H1 (cell line): ENCODE measurements at regions not wholly inside any gene's neighbourhood (a gene's known extent, or its start where the extent isn't known, plus 50 kb on each side); places are given as distances from the start of the nearest gene placed in this dataset.

Experiments used
- CTCF ChIA-PET: fragments of 300-600 bp; sonication (Branson Sonifier 250); formaldehyde crosslinking; loops from one replicate; lab custom pipeline; 2021; ENCODE audit not compliant: partially characterized antibody; lab: Charles Lee
- POLR2A ChIA-PET: fragments of 300-600 bp; sonication (Branson Sonifier 250); formaldehyde crosslinking; loops from one replicate; lab custom pipeline; 2021; ENCODE audit warnings: inconsistent platforms; ENCODE audit not compliant: partially characterized antibody; lab: Charles Lee
- DNase-seq, 2 experiments: peaks; one replicate each; pipeline versions ENCODE4 v3.0.0 to v3.0.0-alpha.2; 2010 to 2022; ENCODE audit warnings: low spot score in 2 of 2, low read depth in 1 of 2, mixed read lengths in 1 of 2
- FAIRE-seq: peaks from 2 replicates; lab custom pipeline; 2011; peaks lifted over from hg19 to GRCh38; lab: Jason Lieb, UNC
- H2AFZ ChIP-seq: 2 replicates; pipeline ENCODE4 v1.8.1; 2012; ENCODE audit warnings: low read length, inconsistent platforms
- H2AK5ac ChIP-seq: 2 replicates; pipeline ENCODE4 v1.6.1; 2013; ENCODE audit warnings: low read depth, low read length
- H2BK120ac ChIP-seq: replicated peaks from 2 replicates; pipeline ENCODE3; 2013; ENCODE audit warnings: low read depth, low read length, inconsistent platforms
- H2BK12ac ChIP-seq: 2 replicates; pipeline ENCODE4 v1.6.1; 2013; ENCODE audit warnings: low read depth, low read length
- H2BK15ac ChIP-seq: 2 replicates; pipeline ENCODE4 v1.6.1; 2013; ENCODE audit warnings: low read length
- H2BK20ac ChIP-seq: 2 replicates; pipeline ENCODE4 v1.6.1; 2013; ENCODE audit warnings: low read length
- H2BK5ac ChIP-seq: 2 replicates; pipeline ENCODE4 v1.6.1; 2013; ENCODE audit warnings: low read depth, low read length
- H3K14ac ChIP-seq: 2 replicates; pipeline ENCODE4 v1.6.1; 2013; ENCODE audit warnings: inconsistent platforms; ENCODE audit not compliant: insufficient read length
- H3K18ac ChIP-seq: 2 replicates; pipeline ENCODE4 v1.6.1; 2013; ENCODE audit warnings: low read length; ENCODE audit errors: extremely low read depth
- H3K23ac ChIP-seq: 2 replicates; pipeline ENCODE4 v1.6.1; 2013; ENCODE audit warnings: inconsistent platforms; ENCODE audit not compliant: insufficient read length
- H3K23me2 ChIP-seq: 2 replicates; pipeline ENCODE4 v1.6.1; 2013; ENCODE audit warnings: low read depth, low read length
- H3K27ac ChIP-seq: 2 replicates; pipeline ENCODE4 v1.6.1; 2011; ENCODE audit warnings: low read depth, low read length, inconsistent platforms
- H3K27me3 ChIP-seq, 4 experiments: replicated peaks in 1 of 4; 1 replicate in 1 of 4; 2 replicates in 3 of 4; pipeline versions ENCODE4 v1.6.1 to v1.8.1; 2011 to 2013; ENCODE audit warnings: low read length in 3 of 4, mild to moderate bottlenecking in 3 of 4, inconsistent platforms in 2 of 4, mixed read lengths in 2 of 4, moderate library complexity in 1 of 4; ENCODE audit not compliant: control insufficient read depth in 3 of 4, insufficient read depth in 3 of 4; ENCODE audit errors: extremely low read depth in 1 of 4
- H3K36me3 ChIP-seq, 4 experiments: 2 replicates each; pipeline versions ENCODE4 v1.6.1 to v1.8.1; 2011 to 2013; ENCODE audit warnings: mild to moderate bottlenecking in 4 of 4, low read length in 3 of 4, moderate library complexity in 2 of 4, control low read depth in 1 of 4, inconsistent platforms in 1 of 4; ENCODE audit not compliant: insufficient read depth in 4 of 4, control insufficient read depth in 2 of 4
- H3K4ac ChIP-seq: replicated peaks from 2 replicates; pipeline ENCODE3; 2013; ENCODE audit warnings: low read length, low read depth, mixed read lengths, inconsistent platforms; ENCODE audit not compliant: insufficient read length
- H3K4me1 ChIP-seq, 4 experiments: replicated peaks in 1 of 4; 1 replicate in 1 of 4; 2 replicates in 3 of 4; pipeline versions ENCODE4 v1.6.1 to v1.8.1; 2011 to 2013; ENCODE audit warnings: low read length in 3 of 4, inconsistent platforms in 2 of 4, mixed read lengths in 1 of 4; ENCODE audit not compliant: insufficient read depth in 4 of 4, control insufficient read depth in 3 of 4
- H3K4me2 ChIP-seq, 2 experiments: 2 replicates each; pipeline versions ENCODE4 v1.6.1 to v1.8.1; 2011 to 2013; ENCODE audit warnings: low read depth in 2 of 2, low read length in 2 of 2, control low read depth in 1 of 2, inconsistent platforms in 1 of 2, mild to moderate bottlenecking in 1 of 2; ENCODE audit not compliant: insufficient read depth in 1 of 2
- H3K4me3 ChIP-seq, 4 experiments: fragments of 200-600, 300-600 bp in 1 of 4; sonication (generic), shearing (Covaris generic), sonication (Bioruptor Twin) in 1 of 4; 2 replicates each; pipeline versions ENCODE4 v1.5.1 to v1.8.1; 2011 to 2016; ENCODE audit warnings: low read length in 4 of 4, low read depth in 3 of 4, control low read depth in 2 of 4, inconsistent platforms in 2 of 4, mild to moderate bottlenecking in 2 of 4, mixed read lengths in 1 of 4, moderate library complexity in 1 of 4; ENCODE audit not compliant: insufficient read depth in 2 of 4; ENCODE audit errors: extremely low read depth in 1 of 4
- H3K56ac ChIP-seq: replicated peaks from 2 replicates; pipeline ENCODE3; 2013; ENCODE audit warnings: low read depth, mild to moderate bottlenecking, mixed read lengths, low read length, inconsistent platforms; ENCODE audit not compliant: insufficient read length
- H3K79me1 ChIP-seq: 2 replicates; pipeline ENCODE4 v1.6.1; 2013; ENCODE audit warnings: low read depth, low read length, control low read depth
- H3K79me2 ChIP-seq, 2 experiments: 2 replicates each; pipeline versions ENCODE4 v1.6.1 to v1.8.1; 2012 to 2013; ENCODE audit warnings: low read length in 2 of 2, mild to moderate bottlenecking in 2 of 2, inconsistent platforms in 1 of 2; ENCODE audit not compliant: insufficient read depth in 2 of 2, control insufficient read depth in 1 of 2
- H3K9ac ChIP-seq, 4 experiments: replicated peaks in 1 of 4; 1 replicate in 1 of 4; 2 replicates in 3 of 4; pipeline versions ENCODE4 v1.6.1 to v1.8.1; 2011 to 2013; ENCODE audit warnings: low read depth in 3 of 4, low read length in 3 of 4, control low read depth in 2 of 4, mild to moderate bottlenecking in 2 of 4, moderate library complexity in 2 of 4, inconsistent platforms in 1 of 4; ENCODE audit errors: extremely low read depth in 1 of 4
- H3K9me3 ChIP-seq, 2 experiments: 2 replicates each; pipeline versions ENCODE4 v1.6.1 to v1.8.1; 2012 to 2013; ENCODE audit warnings: mild to moderate bottlenecking in 2 of 2, moderate library complexity in 2 of 2, control low read depth in 1 of 2, inconsistent platforms in 1 of 2, low read depth in 1 of 2, low read length in 1 of 2, mixed read lengths in 1 of 2; ENCODE audit not compliant: insufficient read depth in 2 of 2
- H4K20me1 ChIP-seq, 2 experiments: replicated peaks in 1 of 2; 2 replicates each; pipeline versions ENCODE3 to v1.8.1; 2011 to 2013; ENCODE audit warnings: inconsistent platforms in 2 of 2, low read length in 2 of 2, mild to moderate bottlenecking in 1 of 2; ENCODE audit not compliant: insufficient read depth in 2 of 2, control insufficient read depth in 1 of 2
- H4K5ac ChIP-seq: 2 replicates; pipeline ENCODE4 v1.6.1; 2013; ENCODE audit warnings: low read length, low read depth, mixed read lengths, inconsistent platforms; ENCODE audit not compliant: insufficient read length
- H4K8ac ChIP-seq: 2 replicates; pipeline ENCODE4 v1.8.0; 2013; ENCODE audit warnings: mild to moderate bottlenecking, moderate library complexity, low read length, inconsistent platforms; ENCODE audit not compliant: insufficient read depth; ENCODE audit errors: extremely low read depth
- H4K91ac ChIP-seq: replicated peaks from 2 replicates; pipeline ENCODE3; 2013; ENCODE audit warnings: low read length, mixed read lengths, inconsistent platforms; ENCODE audit not compliant: insufficient read length
- BACH1 ChIP-seq: IDR thresholded peaks from 2 replicates; pipeline ENCODE4 v1.6.1; 2012; ENCODE audit warnings: low read length, improper control_type of control experiment
- CBX8 ChIP-seq: fragments of 300-800, 300-1000 bp; sonication (generic); IDR thresholded peaks from 2 replicates; pipeline ENCODE4 v1.7.1; 2016; ENCODE audit warnings: low read depth, low read length, borderline replicate concordance
- CREB1 ChIP-seq: IDR thresholded peaks from 2 replicates; pipeline ENCODE4 v1.6.1; 2012; ENCODE audit warnings: inconsistent platforms
- HDAC2 ChIP-seq, 2 experiments: fragments of 300-600 bp in 1 of 2; sonication (generic) in 1 of 2; IDR thresholded peaks; 2 replicates each; pipeline ENCODE4 v1.6.1; 2011 to 2012; ENCODE audit warnings: low read depth in 2 of 2, low read length in 2 of 2, mild to moderate bottlenecking in 2 of 2, moderate library complexity in 2 of 2, borderline replicate concordance in 1 of 2, inconsistent platforms in 1 of 2
- MAFK ChIP-seq: IDR thresholded peaks from 2 replicates; pipeline ENCODE4 v1.6.1; 2012; ENCODE audit warnings: low read depth, mild to moderate bottlenecking, improper control_type of control experiment, low read length
- RFX5 ChIP-seq: IDR thresholded peaks from 2 replicates; pipeline ENCODE4 v1.6.1; 2011; ENCODE audit warnings: low read depth, low read length, improper control_type of control experiment, borderline replicate concordance
- SIRT6 ChIP-seq: IDR thresholded peaks from one replicate; pipeline ENCODE4 v1.7.1; 2012; ENCODE audit warnings: low read length, inconsistent platforms
- SP2 ChIP-seq: IDR thresholded peaks from 2 replicates; pipeline ENCODE4 v1.6.1; 2012; ENCODE audit warnings: mild to moderate bottlenecking, low read length, inconsistent platforms
- TCF12 ChIP-seq: IDR thresholded peaks from 2 replicates; pipeline ENCODE4 v1.6.1; 2011; ENCODE audit warnings: low read depth, mild to moderate bottlenecking, low read length
- TEAD4 ChIP-seq: IDR thresholded peaks from 2 replicates; pipeline ENCODE4 v1.6.1; 2012; ENCODE audit warnings: low read depth, low read length, inconsistent platforms, mixed read lengths
- WGBS, 2 experiments: shearing (Covaris generic) in 1 of 2; methylation state at CpG; one replicate each; pipeline versions ENCODE4 v1.1.6 to v1.1.7; 2013 to 2015; ENCODE audit warnings: low lambda C conversion rate in 2 of 2, mixed read lengths in 2 of 2, inconsistent platforms in 1 of 2, low coverage in 1 of 2, missing lambda C conversion rate in 1 of 2; ENCODE audit not compliant: insufficient replicate concordance in 2 of 2, insufficient coverage in 1 of 2, insufficient read length in 1 of 2; ENCODE audit errors: extremely low coverage in 1 of 2, missing lambda C conversion rate in 1 of 2; 5-methylcytosine and 5-hydroxymethylcytosine counted together
- TF ChIP-seq, protein P1 (sequence below): IDR thresholded peaks from 2 replicates; pipeline ENCODE4 v1.6.1; 2011; ENCODE audit warnings: low read length, improper control_type of control experiment
- TF ChIP-seq, protein P2 (sequence below), 3 experiments: IDR thresholded peaks; 1 replicate in 2 of 3; 2 replicates in 1 of 3; pipeline versions ENCODE4 v1.5.1 to v1.6.1; 2011; ENCODE audit warnings: low read length in 3 of 3, mild to moderate bottlenecking in 3 of 3, inconsistent platforms in 2 of 3, low read depth in 1 of 3, moderate library complexity in 1 of 3; ENCODE audit not compliant: insufficient read depth in 1 of 3; ENCODE audit errors: control extremely low read depth in 1 of 3

DNA sequence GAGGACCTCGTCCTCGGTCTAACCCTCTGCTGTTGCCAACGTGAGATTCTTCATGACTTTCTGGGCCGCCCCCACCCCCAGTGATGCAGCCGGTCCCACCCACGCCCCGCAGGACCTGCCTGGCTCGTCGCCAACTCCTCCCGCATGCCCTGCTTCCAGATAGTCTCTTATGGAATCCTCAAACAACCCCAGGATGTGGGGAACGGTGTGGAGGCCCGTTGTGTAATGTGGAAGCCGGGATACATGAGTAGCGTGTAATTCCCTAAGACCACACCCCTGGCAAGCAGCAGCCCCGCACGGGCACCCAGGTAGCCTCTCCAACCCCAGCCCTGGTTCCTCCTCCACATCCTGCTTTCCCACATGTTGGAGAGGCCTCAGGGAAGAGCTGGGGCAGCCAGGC, 275.9 kb downstream of the C16orf95 start:
- Histone ChIP-seq H3K4me3 (no peak overlapping the region), H2BK120ac (no peak overlapping the region), H3K18ac (no peak overlapping the region), H3K4ac (no peak overlapping the region), H3K9ac (no peak overlapping the region), H4K91ac (no peak overlapping the region), H3K79me2 (no peaks in the 10 kb centered on the region), H3K9me3 (no peaks in the 10 kb centered on the region), H4K5ac (no peak overlapping the region), H2BK20ac (no peak overlapping the region), H2AK5ac (no peak overlapping the region), H2BK15ac (no peak overlapping the region), H3K14ac (no peak overlapping the region), H2AFZ (no peak overlapping the region), H3K4me2 (no peak overlapping the region), H3K23me2 (no peaks in the 10 kb centered on the region), H2BK5ac (no peak overlapping the region), H3K79me1 (no peaks in the 10 kb centered on the region), H4K8ac (0 out of 2 replicates have a peak overlapping the region, but pooled peaks have one; percentile 64), H3K27me3 (no peaks in the 10 kb centered on the region), H3K56ac (no peak overlapping the region), H3K36me3 (no peaks in the 10 kb centered on the region), H4K20me1 (peaks cover 0 to 2% of the 10 kb centered on the region in 2 experiments), H2BK12ac (no peak overlapping the region), H3K23ac (no peak overlapping the region), H3K4me1 (no peaks in the 10 kb centered on the region; a peak in 1 of 7 replicates), H3K27ac (no peak overlapping the region)
- DNase-seq (no peak), FAIRE-seq (no peak)
- 87% methylated on average over 14 of the region's 16 CpGs; no CpG with 5 or more reads in 1 of the 2 experiments for WGBS, 2 experiments
- POLR2A ChIA-PET, result no interaction called here
- CTCF ChIA-PET, result interaction anchor here (0.6 kb wide), 1 partner anchor 20 kb away, joined by 5 read pairs; no protein-coding TSS in a partner anchor
- no peak for TF ChIP-seq CREB1
- no peak for TF ChIP-seq BACH1
- TF ChIP-seq TCF12, result no peak
- TF ChIP-seq HDAC2 (IDR thresholded peaks at IDR 0.05; ENCODE audit: borderline replicate concordance in 1 of 2, low read depth in 2 of 2, low read length in 2 of 2), result no peak
- no peak for TF ChIP-seq CBX8
- TF ChIP-seq, protein P1, sequence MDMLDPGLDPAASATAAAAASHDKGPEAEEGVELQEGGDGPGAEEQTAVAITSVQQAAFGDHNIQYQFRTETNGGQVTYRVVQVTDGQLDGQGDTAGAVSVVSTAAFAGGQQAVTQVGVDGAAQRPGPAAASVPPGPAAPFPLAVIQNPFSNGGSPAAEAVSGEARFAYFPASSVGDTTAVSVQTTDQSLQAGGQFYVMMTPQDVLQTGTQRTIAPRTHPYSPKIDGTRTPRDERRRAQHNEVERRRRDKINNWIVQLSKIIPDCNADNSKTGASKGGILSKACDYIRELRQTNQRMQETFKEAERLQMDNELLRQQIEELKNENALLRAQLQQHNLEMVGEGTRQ, result no peak
- TF ChIP-seq SIRT6, result no peak
- TF ChIP-seq TEAD4, result no peak
- no peak for TF ChIP-seq MAFK
- no peak for TF ChIP-seq RFX5
- TF ChIP-seq, protein P2, sequence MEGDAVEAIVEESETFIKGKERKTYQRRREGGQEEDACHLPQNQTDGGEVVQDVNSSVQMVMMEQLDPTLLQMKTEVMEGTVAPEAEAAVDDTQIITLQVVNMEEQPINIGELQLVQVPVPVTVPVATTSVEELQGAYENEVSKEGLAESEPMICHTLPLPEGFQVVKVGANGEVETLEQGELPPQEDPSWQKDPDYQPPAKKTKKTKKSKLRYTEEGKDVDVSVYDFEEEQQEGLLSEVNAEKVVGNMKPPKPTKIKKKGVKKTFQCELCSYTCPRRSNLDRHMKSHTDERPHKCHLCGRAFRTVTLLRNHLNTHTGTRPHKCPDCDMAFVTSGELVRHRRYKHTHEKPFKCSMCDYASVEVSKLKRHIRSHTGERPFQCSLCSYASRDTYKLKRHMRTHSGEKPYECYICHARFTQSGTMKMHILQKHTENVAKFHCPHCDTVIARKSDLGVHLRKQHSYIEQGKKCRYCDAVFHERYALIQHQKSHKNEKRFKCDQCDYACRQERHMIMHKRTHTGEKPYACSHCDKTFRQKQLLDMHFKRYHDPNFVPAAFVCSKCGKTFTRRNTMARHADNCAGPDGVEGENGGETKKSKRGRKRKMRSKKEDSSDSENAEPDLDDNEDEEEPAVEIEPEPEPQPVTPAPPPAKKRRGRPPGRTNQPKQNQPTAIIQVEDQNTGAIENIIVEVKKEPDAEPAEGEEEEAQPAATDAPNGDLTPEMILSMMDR (IDR thresholded peaks at IDR 0.05; ENCODE audit: control extremely low read depth in 1 of 3, insufficient read depth in 1 of 3, low read depth in 1 of 3, low read length in 3 of 3), result no peak
- TF ChIP-seq SP2, result no peak
